Stimulated activated CD4-positive, alpha-beta T cell treated with anti-CD3 and anti-CD28 coated beads, Interleukin-1b, Interleukin-23, amount 100 ng/mL, for 48 hours (primary cell): ENCODE measurements at regions not wholly inside any gene's neighbourhood (a gene's known extent, or its start where the extent isn't known, plus 50 kb on each side); places are given as distances from the start of the nearest gene placed in this dataset.
"Not testable (repeated sequence)": the region's sequence is repeated elsewhere in the genome, so short reads cannot be mapped to it uniquely, and the experiment has no call there.

Experiments
- DNase-seq: peaks from one replicate; pipeline ENCODE4 v3.0.0-alpha.2; 2020

- no peak for DNase-seq
These were observed 116.1 kb upstream of the SLC7A14 start for GRCh38 chr3:170701696-170702678.

DNA sequence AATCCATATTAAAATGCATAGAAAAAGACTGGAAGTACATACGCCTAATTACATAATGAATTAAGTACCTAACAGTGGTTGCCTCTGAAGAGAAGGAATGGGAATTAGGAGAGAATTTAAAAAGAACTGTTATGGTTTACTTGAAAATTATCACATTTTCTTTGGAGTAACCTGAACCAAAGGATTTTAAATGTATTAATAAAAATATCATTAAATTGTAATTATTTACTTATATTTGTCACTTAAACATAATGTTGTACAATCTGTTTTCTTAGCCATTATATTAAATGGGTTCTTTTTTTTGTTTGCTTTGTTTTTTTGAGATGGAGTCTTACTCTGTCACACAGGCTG is 114.2 kb upstream of the SLC7A14 start:
- no peak for DNase-seq

DNA sequence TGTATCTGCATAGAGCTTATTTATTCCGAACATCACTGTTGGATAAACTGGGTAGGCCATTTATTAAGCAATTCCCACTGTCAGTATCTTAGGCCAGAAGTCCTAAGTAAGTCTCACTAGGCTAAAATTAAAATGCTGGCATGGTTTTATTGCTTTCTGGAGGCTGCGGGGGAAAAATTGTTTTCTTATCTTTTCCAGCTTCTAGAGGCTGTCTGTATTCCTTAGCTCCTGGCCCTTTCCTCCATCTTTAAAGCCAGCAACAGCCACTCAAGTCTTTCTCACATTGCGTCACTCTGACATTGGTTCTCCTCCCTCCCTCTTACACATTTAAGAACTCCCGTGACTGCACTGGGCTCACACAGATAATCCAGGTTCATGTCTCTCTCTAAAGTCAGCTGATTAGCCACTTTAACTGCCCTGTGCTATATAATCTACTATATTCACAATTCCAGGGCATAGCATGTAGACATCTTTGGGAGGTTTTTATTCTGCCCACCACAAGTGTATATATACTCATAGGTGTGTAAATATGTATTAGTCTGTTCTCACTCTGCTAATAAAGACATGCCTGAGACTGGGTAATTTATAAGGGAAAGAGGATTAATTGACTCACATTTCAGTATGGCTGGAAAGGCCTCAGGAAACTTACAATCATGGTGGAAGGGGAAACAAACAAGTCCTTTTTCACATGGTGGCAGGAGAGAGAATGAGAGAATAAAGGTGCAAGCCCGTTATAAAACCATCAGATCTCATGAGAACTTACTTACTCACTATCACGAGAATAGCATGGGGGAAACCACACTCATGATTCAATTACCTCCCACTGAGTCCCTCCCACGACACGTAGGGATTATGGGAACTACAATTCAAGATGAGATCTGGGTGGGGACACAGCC is 113.5 kb upstream of the SLC7A14 start:
- no peak for DNase-seq

DNA sequence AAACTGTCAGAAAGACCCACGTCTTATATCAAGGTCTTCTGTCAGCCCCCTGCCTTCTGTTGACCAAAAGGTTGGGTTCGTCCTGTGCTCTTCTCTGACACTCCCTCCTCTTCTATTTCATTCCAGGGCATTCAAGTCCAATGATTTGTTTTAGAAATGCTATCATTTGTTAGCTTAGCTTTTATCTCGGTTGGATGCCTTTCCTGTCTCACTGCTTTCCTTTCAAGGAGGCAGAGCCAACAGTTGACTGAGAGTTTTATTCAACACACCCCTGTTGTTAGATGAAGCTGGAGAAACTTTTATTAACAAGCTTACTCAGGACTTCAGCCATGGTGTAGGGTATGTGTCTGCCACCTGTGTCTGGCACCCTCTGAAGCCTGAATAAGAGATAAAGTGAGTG is 112.0 kb upstream of the SLC7A14 start:
- no peak for DNase-seq

DNA sequence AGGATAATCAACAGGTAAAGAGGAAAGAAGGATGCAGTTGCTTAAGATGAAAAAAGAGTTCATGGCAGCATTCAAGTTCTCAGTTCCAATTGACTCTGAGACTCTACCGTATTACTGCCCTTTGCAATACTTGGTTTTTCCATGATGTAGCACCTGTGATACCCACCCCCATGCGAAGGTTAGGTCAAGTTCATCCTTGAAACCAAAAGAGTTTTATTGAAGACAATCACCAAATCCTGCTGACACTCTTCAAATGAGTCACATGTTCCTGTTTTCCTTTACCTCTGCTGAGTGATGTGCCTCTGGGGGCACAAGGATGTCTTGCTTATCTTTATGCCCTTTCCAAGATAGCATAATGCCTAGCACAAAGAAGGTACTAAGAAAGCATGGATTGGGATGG is 111.3 kb upstream of the SLC7A14 start:
- DNase-seq: no peak

GRCh38 chr3:170695486-170696064 is 109.7 kb upstream of the SLC7A14 start:
- no peak for DNase-seq

- no peak for DNase-seq
These were observed 106.8 kb upstream of the SLC7A14 start for GRCh38 chr3:170692720-170693119.

DNA sequence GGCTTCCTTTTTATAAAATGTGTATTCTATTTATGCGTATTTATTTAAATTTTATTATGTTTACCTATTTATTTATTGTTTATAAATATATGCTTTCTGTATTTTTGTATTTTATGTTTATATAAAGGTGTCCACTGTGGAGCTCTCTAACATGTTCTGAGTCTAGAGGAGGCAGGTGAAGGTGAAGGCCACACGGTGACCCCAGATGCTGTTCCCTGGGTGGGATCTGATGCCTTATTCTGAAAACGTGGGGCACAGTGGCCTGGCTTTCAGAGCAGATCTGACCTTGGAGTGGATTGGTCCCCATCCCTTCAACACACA is 104.7 kb upstream of the SLC7A14 start:
- DNase-seq: no peak

GRCh38 chr3:170689893-170690660 is 104.2 kb upstream of the SLC7A14 start:
- DNase-seq: peak; percentile 36

- DNase-seq: no peak
These were observed 103.5 kb upstream of the SLC7A14 start for GRCh38 chr3:170689296-170689829.

GRCh38 chr3:170688222-170688621 is 102.3 kb upstream of the SLC7A14 start:
- DNase-seq: not testable (repeated sequence)

- no peak for DNase-seq
These were observed 94.7 kb upstream of the SLC7A14 start for GRCh38 chr3:170680593-170680992.

- no peak for DNase-seq
These were observed 93.3 kb upstream of the SLC7A14 start for GRCh38 chr3:170679190-170679589.

DNA sequence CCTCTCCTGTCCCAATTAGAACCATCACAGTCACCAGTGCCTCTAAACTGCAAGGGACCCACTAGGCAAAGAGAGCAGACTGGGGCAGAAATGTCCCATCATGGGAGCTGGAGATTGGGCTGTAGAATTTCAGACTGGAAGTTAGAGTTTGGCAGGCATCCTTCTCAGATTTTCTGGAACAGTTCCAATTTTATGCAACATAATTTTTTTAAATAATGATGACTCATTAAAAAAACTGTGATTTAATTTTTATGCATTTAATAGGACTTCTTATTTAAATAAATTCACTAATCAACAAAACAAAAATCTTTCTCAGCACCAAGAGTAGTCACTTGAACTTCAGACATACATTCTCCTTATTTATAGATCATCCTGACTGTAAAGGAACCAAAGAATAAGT is 84.6 kb upstream of the SLC7A14 start:
- no peak for DNase-seq

DNA sequence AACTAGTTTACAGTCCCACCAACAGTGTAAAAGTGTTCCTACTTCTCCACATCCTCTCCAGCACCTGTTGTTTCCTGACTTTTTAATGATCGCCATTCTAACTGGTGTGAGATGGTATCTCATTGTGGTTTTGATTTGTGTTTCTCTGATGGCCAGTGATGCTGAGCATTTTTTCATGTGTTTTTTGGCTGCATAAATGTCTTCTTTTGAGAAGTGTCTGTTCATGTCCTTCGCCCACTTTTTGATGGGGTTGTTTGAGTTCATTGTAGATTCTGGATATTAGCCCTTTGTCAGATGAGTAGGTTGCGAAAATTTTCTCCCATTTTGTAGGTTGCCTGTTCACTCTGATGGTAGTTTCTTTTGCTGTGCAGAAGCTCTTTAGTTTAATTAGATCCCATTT is 77.1 kb upstream of the SLC7A14 start:
- DNase-seq: not testable (repeated sequence)

DNA sequence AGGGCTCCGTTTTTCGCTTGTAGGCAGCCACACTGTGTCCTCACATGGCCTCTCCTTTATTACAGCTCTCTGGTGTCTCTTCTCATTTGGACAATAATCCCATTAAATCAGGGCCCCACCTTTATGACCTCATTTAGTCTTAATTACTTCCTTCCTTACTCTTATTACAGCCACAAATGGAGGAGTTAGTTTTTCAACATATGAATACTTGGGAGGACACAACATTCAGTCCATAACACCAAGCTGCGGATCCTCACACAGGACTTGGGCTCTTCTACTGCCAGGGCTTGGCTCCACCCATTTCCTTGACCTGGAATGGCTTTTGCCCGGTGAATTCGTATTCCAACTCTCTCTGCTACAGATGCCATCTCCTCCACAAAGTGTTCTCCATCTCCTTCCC is 74.3 kb upstream of the SLC7A14 start:
- DNase-seq: no peak

DNA sequence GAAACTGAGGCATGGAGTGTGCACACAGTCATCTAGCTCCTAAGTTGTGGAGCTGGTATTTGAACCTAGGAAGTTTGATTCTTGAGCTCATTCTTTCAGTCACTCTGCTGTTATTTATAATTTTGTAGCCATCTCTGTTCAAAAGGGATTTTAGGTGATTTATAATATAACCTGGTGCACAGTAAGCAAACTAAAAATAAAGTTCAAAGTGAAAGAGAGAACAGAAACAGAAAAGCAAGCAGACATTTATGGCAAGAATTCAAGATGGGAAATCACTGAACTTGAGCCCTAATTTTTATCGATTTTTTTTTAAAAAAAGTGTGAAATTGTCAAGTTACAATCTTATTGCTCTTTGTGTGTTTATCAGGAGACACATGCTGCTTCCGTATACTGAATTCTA is 71.4 kb upstream of the SLC7A14 start:
- no peak for DNase-seq

DNA sequence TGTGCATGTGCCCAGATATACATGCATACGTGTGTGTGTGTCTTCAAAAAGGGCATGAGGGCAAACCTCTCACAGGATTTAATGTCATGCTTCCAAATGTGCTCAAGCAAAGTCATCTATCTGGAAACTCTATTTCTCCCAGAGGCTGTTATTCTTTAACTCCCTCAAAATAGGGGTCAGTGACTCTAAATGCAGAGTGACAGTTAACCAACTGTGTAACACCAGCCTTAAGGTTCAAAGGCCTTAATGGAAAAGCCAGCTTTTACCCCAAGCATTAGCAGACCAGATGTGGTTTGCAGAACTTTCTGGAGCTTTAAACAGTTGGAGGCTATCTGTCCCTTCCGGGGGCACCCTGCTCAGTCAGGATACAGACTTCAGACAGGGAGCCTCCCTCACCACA is 70.4 kb upstream of the SLC7A14 start:
- DNase-seq: no peak

DNA sequence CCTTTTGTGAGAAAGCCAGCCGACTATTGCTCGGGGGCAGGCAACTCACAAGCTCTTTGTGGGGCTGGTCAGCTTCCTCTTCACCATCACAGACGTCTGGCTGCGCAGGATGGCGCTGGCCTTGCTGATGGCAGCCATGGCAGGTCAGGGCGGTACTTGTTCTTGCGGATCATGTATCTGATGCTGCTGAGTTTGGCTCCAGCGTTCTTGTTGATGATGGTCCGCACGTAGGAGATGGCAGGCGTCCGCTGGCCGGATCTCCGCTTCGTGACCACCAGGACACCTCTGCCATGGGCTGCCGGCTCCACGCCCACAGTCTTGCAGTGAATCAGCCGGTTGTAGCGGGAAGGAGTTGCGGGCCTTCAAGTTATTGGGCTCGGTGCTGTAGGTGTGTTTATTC is 67.9 kb upstream of the SLC7A14 start:
- no peak for DNase-seq

DNA sequence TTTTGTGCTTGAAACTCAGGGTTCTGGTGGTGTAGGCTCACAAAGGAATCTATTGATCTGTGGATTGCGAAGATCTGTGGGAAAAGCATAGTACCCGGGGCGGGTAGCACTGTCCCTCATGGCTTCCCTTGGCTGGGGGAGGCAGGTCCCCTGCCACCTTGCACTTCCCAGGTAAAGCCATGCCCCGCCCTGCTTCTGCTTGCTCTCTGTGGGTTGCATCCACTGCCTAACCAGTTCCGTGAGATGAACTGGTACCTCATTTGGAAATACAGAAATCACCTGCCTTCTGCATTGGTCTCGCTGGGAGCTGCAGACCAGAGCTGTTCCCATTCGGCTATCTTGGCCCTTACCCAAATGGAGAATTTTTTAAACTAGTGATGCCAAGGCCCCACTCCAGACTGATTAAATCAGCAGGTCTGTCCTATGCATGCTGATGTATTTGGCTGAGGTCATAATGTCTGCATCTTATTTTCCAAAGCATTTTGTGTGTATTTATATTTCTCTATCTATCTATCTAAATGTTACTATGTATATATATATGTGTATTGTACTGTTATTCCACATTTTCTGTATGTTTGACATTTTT is 65.5 kb upstream of the SLC7A14 start:
- DNase-seq: no peak

- DNase-seq: not testable (repeated sequence)
These were observed 64.7 kb upstream of the SLC7A14 start for GRCh38 chr3:170650557-170650956.

GRCh38 chr3:170644711-170645110 is 58.8 kb upstream of the SLC7A14 start:
- DNase-seq: no peak
